Nephron (organoid): ENCODE measurements at regions not wholly inside any gene's neighbourhood (a gene's known extent, or its start where the extent isn't known, plus 50 kb on each side); places are given as distances from the start of the nearest gene placed in this dataset.

ENCODE experiments used
- H3K27ac Mint-ChIP-seq, 3 experiments: 2 replicates each; pipeline ENCODE4 v1.8.0; 2020; ENCODE audit warnings: mixed read lengths in 3 of 3, mild to moderate bottlenecking in 2 of 3, moderate library complexity in 1 of 3
- H3K27me3 Mint-ChIP-seq: 2 replicates; pipeline ENCODE4 v1.8.0; 2021; ENCODE audit warnings: low read depth, mild to moderate bottlenecking, moderate library complexity, mixed read lengths
- H3K36me3 Mint-ChIP-seq: 2 replicates; pipeline ENCODE4 v1.8.0; 2020; ENCODE audit warnings: low read depth, mixed read lengths
- H3K4me1 Mint-ChIP-seq: 2 replicates; pipeline ENCODE4 v1.8.0; 2020; ENCODE audit warnings: mixed read lengths
- H3K4me3 Mint-ChIP-seq, 3 experiments: 2 replicates each; pipeline ENCODE4 v1.8.0; 2020; ENCODE audit warnings: mild to moderate bottlenecking in 3 of 3, mixed read lengths in 3 of 3, moderate library complexity in 2 of 3
- H3K9me3 Mint-ChIP-seq: 2 replicates; pipeline ENCODE4 v1.8.0; 2020; ENCODE audit warnings: mixed read lengths
- CTCF ChIP-seq, 3 experiments: fragments of 200-600 bp; sonication (generic); IDR thresholded peaks; one replicate each; pipeline ENCODE4 v1.5.0; 2021; ENCODE audit warnings: antibody characterized with exemption in 3 of 3; ENCODE audit not compliant: unreplicated experiment in 3 of 3

DNA sequence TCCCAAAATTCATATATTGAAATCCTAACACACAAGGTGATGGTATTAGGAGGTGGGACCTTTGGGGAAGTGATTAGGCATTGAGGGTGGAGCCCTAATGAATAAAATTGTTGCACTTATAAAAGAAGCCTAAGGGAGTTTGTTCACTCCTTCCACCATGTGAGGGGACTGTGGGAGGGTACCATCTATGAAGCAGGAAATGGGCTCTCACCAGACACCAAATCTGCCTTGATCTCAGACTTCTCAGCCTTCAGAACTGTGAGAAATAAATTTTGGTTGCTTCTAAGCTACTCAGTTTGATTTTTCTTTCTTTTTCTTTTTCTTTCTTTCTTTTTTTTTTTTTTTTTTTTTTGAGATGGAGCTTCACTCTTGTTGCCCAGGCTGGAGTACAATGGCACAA is 116.2 kb upstream of the GPC3 start:
- Mint-ChIP-seq H3K27me3 (no peaks in the 10 kb centered on the region), H3K4me3 (no peak overlapping the region), H3K4me1 (no peaks in the 10 kb centered on the region), H3K9me3 (peaks cover 7% of the 10 kb centered on the region), H3K27ac (no peak overlapping the region), H3K36me3 (no peaks in the 10 kb centered on the region)
- no peak for TF ChIP-seq CTCF (IDR thresholded peaks at IDR 0.05; ENCODE audit: unreplicated experiment in 3 of 3)

- Mint-ChIP-seq H3K9me3 (peaks cover 22% of the 10 kb centered on the region), H3K4me3 (no peak overlapping the region), H3K36me3 (no peaks in the 10 kb centered on the region), H3K27ac (no peak overlapping the region), H3K27me3 (no peaks in the 10 kb centered on the region), H3K4me1 (no peaks in the 10 kb centered on the region)
- TF ChIP-seq CTCF (IDR thresholded peaks at IDR 0.05; ENCODE audit: unreplicated experiment in 3 of 3), result no peak
Observed at GRCh38 chrX:134115270-134115669, 121.7 kb upstream of the CCDC160 start.

- no peak overlapping the region for H3K4me3 Mint-ChIP-seq
- no peaks in the 10 kb centered on the region for H3K36me3 Mint-ChIP-seq
- H3K27me3 Mint-ChIP-seq, result peaks cover 4% of the 10 kb centered on the region
- no peaks in the 10 kb centered on the region for H3K9me3 Mint-ChIP-seq
- H3K4me1 Mint-ChIP-seq, result peaks cover 7% of the 10 kb centered on the region
- TF ChIP-seq CTCF (IDR thresholded peaks at IDR 0.05; ENCODE audit: unreplicated experiment in 3 of 3), result no peak
- no peak overlapping the region for H3K27ac Mint-ChIP-seq
Observed at GRCh38 chrX:134137341-134137740, 99.6 kb upstream of the CCDC160 start.

DNA sequence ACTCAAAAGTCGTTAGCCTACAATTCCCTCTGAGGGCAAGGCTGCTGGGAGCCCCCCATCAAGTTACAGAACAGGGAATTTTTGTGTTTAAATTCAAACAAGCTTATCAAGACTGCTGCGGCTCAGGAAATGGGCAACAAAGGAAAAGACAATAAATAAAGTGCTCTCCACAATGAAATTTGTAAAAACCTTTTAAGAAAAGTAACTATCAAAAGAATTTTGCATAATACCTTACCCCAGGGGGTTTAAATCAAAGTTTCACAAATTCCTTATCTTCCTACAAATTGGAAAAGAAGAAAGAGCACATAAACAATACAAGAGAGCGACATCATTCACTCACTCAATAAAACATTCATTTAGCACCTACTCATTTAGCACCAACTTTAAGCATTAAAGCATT is 97.9 kb upstream of the CCDC160 start:
- peaks cover 12% of the 10 kb centered on the region for H3K4me1 Mint-ChIP-seq
- peak overlapping the region in 1 of 3 experiments; percentile 34 for H3K27ac Mint-ChIP-seq
- H3K9me3 Mint-ChIP-seq, result no peaks in the 10 kb centered on the region

GRCh38 chrX:134144231-134144630 is 92.8 kb upstream of the CCDC160 start:
- Mint-ChIP-seq H3K4me1 (peaks cover 6% of the 10 kb centered on the region), H3K9me3 (no peaks in the 10 kb centered on the region), H3K36me3 (no peaks in the 10 kb centered on the region), H3K4me3 (no peak overlapping the region), H3K27me3 (no peaks in the 10 kb centered on the region), H3K27ac (peak overlapping the region in 2 of 3 experiments; percentile 70 to 95)
- peak; percentile 52 to 58 (median 57) for TF ChIP-seq CTCF (IDR thresholded peaks at IDR 0.05; ENCODE audit: unreplicated experiment in 3 of 3)

More for the DNA sequence above, 97.9 kb upstream of the CCDC160 start:
- Mint-ChIP-seq H3K4me3 (no peak overlapping the region), H3K27me3 (peaks cover 4% of the 10 kb centered on the region), H3K36me3 (no peaks in the 10 kb centered on the region)
- TF ChIP-seq CTCF (IDR thresholded peaks at IDR 0.05; ENCODE audit: unreplicated experiment in 3 of 3), result no peak

- no peaks in the 10 kb centered on the region for H3K27me3 Mint-ChIP-seq
- no peak overlapping the region for H3K27ac Mint-ChIP-seq
- no peak for TF ChIP-seq CTCF (IDR thresholded peaks at IDR 0.05; ENCODE audit: unreplicated experiment in 3 of 3)
- no peaks in the 10 kb centered on the region for H3K9me3 Mint-ChIP-seq
- peaks cover 6% of the 10 kb centered on the region for H3K4me1 Mint-ChIP-seq
- no peaks in the 10 kb centered on the region for H3K36me3 Mint-ChIP-seq
- no peak overlapping the region for H3K4me3 Mint-ChIP-seq
Observed at GRCh38 chrX:134146493-134146892, 90.5 kb upstream of the CCDC160 start.
